H7 (cell line): ENCODE measurements at regions not wholly inside any gene's neighbourhood (a gene's known extent, or its start where the extent isn't known, plus 50 kb on each side); places are given as distances from the start of the nearest gene placed in this dataset.

Source experiments
- DNase-seq: peaks from one replicate; pipeline ENCODE4 v3.0.0; 2012
- H3K27me3 ChIP-seq: 2 replicates; pipeline ENCODE4 v1.6.0; 2011; ENCODE audit warnings: mild to moderate bottlenecking, low read length; ENCODE audit not compliant: control insufficient read depth, insufficient read depth
- H3K36me3 ChIP-seq: replicated peaks from 2 replicates; pipeline ENCODE4 v1.5.1; 2011; ENCODE audit warnings: low read length; ENCODE audit not compliant: control insufficient read depth, insufficient read depth
- H3K4me3 ChIP-seq: 2 replicates; pipeline ENCODE4 v1.5.1; 2011; ENCODE audit warnings: low read depth, mild to moderate bottlenecking, control low read depth, low read length, moderate library complexity; ENCODE audit not compliant: insufficient read depth

GRCh38 chrX:121221322-121221977 is 174.0 kb downstream of the GLUD2 start:
- Histone ChIP-seq H3K36me3 (no peaks in the 10 kb centered on the region), H3K27me3 (no peaks in the 10 kb centered on the region), H3K4me3 (no peak overlapping the region)
- no peak for DNase-seq

GRCh38 chrX:121227888-121228287 is 180.5 kb downstream of the GLUD2 start:
- H3K4me3 ChIP-seq = no peak overlapping the region

GRCh38 chrX:121231566-121232358 is 184.4 kb downstream of the GLUD2 start:
- no peaks in the 10 kb centered on the region for H3K36me3 ChIP-seq
- no peak for DNase-seq
- H3K27me3 ChIP-seq = no peaks in the 10 kb centered on the region
- H3K4me3 ChIP-seq = no peak overlapping the region

More at GRCh38 chrX:121227888-121228287, 180.5 kb downstream of the GLUD2 start:
- DNase-seq = no peak
- H3K27me3 ChIP-seq = no peaks in the 10 kb centered on the region
- no peaks in the 10 kb centered on the region for H3K36me3 ChIP-seq

- Histone ChIP-seq H3K4me3 (no peak overlapping the region), H3K36me3 (no peaks in the 10 kb centered on the region), H3K27me3 (no peaks in the 10 kb centered on the region)
- DNase-seq = no peak
Measured at GRCh38 chrX:121236040-121236439, 188.6 kb downstream of the GLUD2 start.

GRCh38 chrX:121238093-121238492 is 190.7 kb downstream of the GLUD2 start:
- no peak for DNase-seq

GRCh38 chrX:121244511-121244910 is 197.1 kb downstream of the GLUD2 start:
- Histone ChIP-seq H3K36me3 (no peaks in the 10 kb centered on the region), H3K4me3 (no peak overlapping the region), H3K27me3 (no peaks in the 10 kb centered on the region)
- DNase-seq = no peak

More at GRCh38 chrX:121238093-121238492, 190.7 kb downstream of the GLUD2 start:
- Histone ChIP-seq H3K4me3 (no peak overlapping the region), H3K27me3 (no peaks in the 10 kb centered on the region), H3K36me3 (no peaks in the 10 kb centered on the region)

GRCh38 chrX:121245763-121246162 is 198.4 kb downstream of the GLUD2 start:
- H3K4me3 ChIP-seq = no peak overlapping the region
- H3K36me3 ChIP-seq = no peaks in the 10 kb centered on the region
- no peaks in the 10 kb centered on the region for H3K27me3 ChIP-seq
- DNase-seq = no peak

- Histone ChIP-seq H3K4me3 (no peak overlapping the region), H3K36me3 (no peaks in the 10 kb centered on the region), H3K27me3 (no peaks in the 10 kb centered on the region)
- DNase-seq = peak; percentile 17
Measured at GRCh38 chrX:121254336-121254735, 206.9 kb downstream of the GLUD2 start.

GRCh38 chrX:121256647-121257046 is 209.2 kb downstream of the GLUD2 start:
- H3K4me3 ChIP-seq = no peak overlapping the region
- no peaks in the 10 kb centered on the region for H3K27me3 ChIP-seq
- H3K36me3 ChIP-seq = no peaks in the 10 kb centered on the region
- DNase-seq = no peak

- no peak for DNase-seq
- no peaks in the 10 kb centered on the region for H3K36me3 ChIP-seq
- no peak overlapping the region for H3K4me3 ChIP-seq
- no peaks in the 10 kb centered on the region for H3K27me3 ChIP-seq
Measured at GRCh38 chrX:121258545-121258944, 211.1 kb downstream of the GLUD2 start.

GRCh38 chrX:121259170-121259569 is 211.8 kb downstream of the GLUD2 start:
- Histone ChIP-seq H3K27me3 (no peaks in the 10 kb centered on the region), H3K36me3 (no peaks in the 10 kb centered on the region), H3K4me3 (no peak overlapping the region)
- DNase-seq = no peak

GRCh38 chrX:121260596-121261240 is 213.3 kb downstream of the GLUD2 start:
- Histone ChIP-seq H3K36me3 (no peaks in the 10 kb centered on the region), H3K27me3 (no peaks in the 10 kb centered on the region), H3K4me3 (no peak overlapping the region)
- no peak for DNase-seq

GRCh38 chrX:121283921-121284320 is 236.5 kb downstream of the GLUD2 start:
- Histone ChIP-seq H3K36me3 (no peaks in the 10 kb centered on the region), H3K4me3 (no peak overlapping the region), H3K27me3 (no peaks in the 10 kb centered on the region)
- DNase-seq = no peak

GRCh38 chrX:121298499-121298898 is 251.1 kb downstream of the GLUD2 start:
- H3K36me3 ChIP-seq = no peaks in the 10 kb centered on the region
- DNase-seq = no peak
- no peaks in the 10 kb centered on the region for H3K27me3 ChIP-seq
- H3K4me3 ChIP-seq = no peak overlapping the region

GRCh38 chrX:121301356-121301755 is 253.9 kb downstream of the GLUD2 start:
- DNase-seq = no peak
- no peaks in the 10 kb centered on the region for H3K27me3 ChIP-seq

More at GRCh38 chrX:121301356-121301755, 253.9 kb downstream of the GLUD2 start:
- no peak overlapping the region for H3K4me3 ChIP-seq
- no peaks in the 10 kb centered on the region for H3K36me3 ChIP-seq
